GM12864 (cell line): ENCODE measurements at regions not wholly inside any gene's neighbourhood (a gene's known extent, or its start where the extent isn't known, plus 50 kb on each side); places are given as distances from the start of the nearest gene placed in this dataset.

Source experiments
- DNase-seq: peaks from one replicate; pipeline ENCODE4 v3.0.0-alpha.2; 2011; ENCODE audit warnings: low read depth
- H3K4me3 ChIP-seq: 2 replicates; pipeline ENCODE4 v1.5.1; 2011; ENCODE audit warnings: mild to moderate bottlenecking, low read depth, low read length, control low read depth
- TF ChIP-seq, protein P1 (sequence below): IDR thresholded peaks from 2 replicates; pipeline ENCODE4 v1.5.1; 2011; ENCODE audit warnings: low read depth, mild to moderate bottlenecking, moderate library complexity, low read length, control low read depth, inconsistent platforms; ENCODE audit errors: missing control alignments

- no peak for DNase-seq
- TF ChIP-seq, protein P1, sequence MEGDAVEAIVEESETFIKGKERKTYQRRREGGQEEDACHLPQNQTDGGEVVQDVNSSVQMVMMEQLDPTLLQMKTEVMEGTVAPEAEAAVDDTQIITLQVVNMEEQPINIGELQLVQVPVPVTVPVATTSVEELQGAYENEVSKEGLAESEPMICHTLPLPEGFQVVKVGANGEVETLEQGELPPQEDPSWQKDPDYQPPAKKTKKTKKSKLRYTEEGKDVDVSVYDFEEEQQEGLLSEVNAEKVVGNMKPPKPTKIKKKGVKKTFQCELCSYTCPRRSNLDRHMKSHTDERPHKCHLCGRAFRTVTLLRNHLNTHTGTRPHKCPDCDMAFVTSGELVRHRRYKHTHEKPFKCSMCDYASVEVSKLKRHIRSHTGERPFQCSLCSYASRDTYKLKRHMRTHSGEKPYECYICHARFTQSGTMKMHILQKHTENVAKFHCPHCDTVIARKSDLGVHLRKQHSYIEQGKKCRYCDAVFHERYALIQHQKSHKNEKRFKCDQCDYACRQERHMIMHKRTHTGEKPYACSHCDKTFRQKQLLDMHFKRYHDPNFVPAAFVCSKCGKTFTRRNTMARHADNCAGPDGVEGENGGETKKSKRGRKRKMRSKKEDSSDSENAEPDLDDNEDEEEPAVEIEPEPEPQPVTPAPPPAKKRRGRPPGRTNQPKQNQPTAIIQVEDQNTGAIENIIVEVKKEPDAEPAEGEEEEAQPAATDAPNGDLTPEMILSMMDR: no peak
- H3K4me3 ChIP-seq: no peak overlapping the region
Observed at GRCh38 chr2:41911033-41911432, 136.8 kb upstream of the PKDCC start.

- no peak for DNase-seq
- TF ChIP-seq, protein P1: no peak
Observed at GRCh38 chr2:41912337-41912736, 135.5 kb upstream of the PKDCC start.

DNA sequence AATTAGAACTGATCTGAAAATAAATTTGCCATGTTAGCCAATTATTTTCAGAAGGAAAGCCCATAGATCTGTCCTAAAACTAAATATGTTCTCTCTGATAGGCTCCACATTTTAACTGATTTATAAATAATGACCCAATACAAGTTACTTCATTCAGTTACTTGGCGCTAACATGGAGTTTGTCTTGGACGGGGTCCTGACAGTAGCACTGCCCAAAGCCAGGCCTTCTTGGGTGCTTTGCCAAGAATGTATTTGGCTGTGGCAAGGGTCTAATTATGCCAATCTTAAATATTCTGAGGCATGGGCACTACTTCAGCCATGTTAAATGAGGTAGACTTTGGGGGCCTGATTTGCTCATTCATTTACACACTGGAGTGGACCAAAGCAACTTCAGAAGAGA lies 135.0 kb upstream of the PKDCC start:
- TF ChIP-seq, protein P1: no peak
- no peak overlapping the region for H3K4me3 ChIP-seq
- DNase-seq: no peak

More at GRCh38 chr2:41912337-41912736, 135.5 kb upstream of the PKDCC start:
- no peak overlapping the region for H3K4me3 ChIP-seq

GRCh38 chr2:41913311-41913710 lies 134.5 kb upstream of the PKDCC start:
- DNase-seq: no peak
- no peak overlapping the region for H3K4me3 ChIP-seq
- TF ChIP-seq, protein P1: no peak

DNA sequence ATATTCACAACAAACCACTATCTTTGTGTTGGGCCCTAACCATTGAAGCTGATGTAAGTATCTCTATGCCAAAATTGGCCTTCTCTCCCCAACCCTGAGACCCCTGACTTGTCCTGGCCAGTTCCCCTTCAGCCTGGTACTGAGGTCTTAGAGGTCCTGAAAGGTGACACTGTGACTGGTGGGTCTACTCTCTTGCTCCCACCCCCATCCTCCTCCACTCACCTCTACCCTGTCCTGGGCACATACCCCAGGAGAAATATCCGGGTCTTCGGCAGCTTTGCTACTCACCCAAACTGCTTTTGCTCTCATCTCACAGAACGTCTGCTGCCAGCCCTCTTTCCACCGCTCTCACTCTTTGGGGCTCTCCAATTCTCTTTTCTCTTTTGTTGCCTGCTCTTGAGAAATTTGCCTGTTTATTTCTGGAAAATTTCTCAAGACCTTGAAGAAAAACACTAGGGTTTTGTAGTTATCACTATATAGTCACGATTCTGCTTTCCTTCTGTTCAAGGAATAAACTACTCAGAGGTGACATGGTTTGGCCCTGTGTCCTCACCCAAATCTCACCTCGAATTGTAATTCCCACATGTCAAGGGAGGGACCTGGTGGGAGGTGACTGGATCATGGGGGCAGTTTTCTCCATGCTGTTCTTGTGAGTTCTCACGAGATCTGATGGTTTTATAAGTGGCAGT lies 133.8 kb upstream of the PKDCC start:
- TF ChIP-seq, protein P1: no peak
- H3K4me3 ChIP-seq: no peak overlapping the region
- DNase-seq: no peak

DNA sequence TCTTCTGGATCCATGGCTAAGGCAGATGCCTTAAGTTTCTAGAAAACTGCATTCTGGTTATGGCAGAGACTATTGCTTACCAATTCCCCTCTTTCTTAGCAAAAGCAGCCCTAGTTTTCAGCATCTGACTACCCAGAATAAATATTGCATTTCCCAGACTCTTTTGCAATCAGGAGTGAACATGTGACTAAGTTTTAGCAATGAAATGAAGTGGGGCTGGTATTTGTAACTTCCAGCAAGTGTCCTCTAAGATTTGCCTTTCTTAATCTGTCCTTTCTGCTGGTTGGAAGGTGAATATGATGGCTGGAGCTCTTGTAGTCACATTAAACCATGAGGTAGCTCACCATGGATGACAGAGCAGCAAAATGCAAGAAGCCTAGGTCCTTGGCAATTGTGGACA lies 132.9 kb upstream of the PKDCC start:
- TF ChIP-seq, protein P1: no peak
- no peak for DNase-seq
- no peak overlapping the region for H3K4me3 ChIP-seq

GRCh38 chr2:41916177-41916576 lies 131.6 kb upstream of the PKDCC start:
- DNase-seq: no peak
- TF ChIP-seq, protein P1: no peak
- no peak overlapping the region for H3K4me3 ChIP-seq
